Ovary (tissue), 3 donors: ENCODE measurements at regions not wholly inside any gene's neighbourhood (a gene's known extent, or its start where the extent isn't known, plus 50 kb on each side); places are given as distances from the start of the nearest gene placed in this dataset.

Experiments used
- EP300 ChIP-seq: sonication (generic); formaldehyde crosslinking; IDR thresholded peaks from one replicate; pipeline ENCODE4 v1.6.1; 2017; ENCODE audit warnings: antibody characterized with exemption
- POLR2A ChIP-seq: fragments of 450-650 bp; IDR thresholded peaks from one replicate; pipeline ENCODE4 v1.6.1; 2017; ENCODE audit warnings: antibody characterized with exemption, mild to moderate bottlenecking, moderate library complexity
- TF ChIP-seq, protein P1 (sequence below), 3 donors: fragments of 450-650 bp in 2 of 3; fragments of 200-600 bp in 1 of 3; IDR thresholded peaks; one replicate each; pipeline versions ENCODE4 v1.5.1 to v1.8.0; 2016 to 2022; ENCODE audit warnings: antibody characterized with exemption in 3 of 3, mild to moderate bottlenecking in 1 of 3
- donor health status: DM: no; HTN: no; CAD: no.

DNA sequence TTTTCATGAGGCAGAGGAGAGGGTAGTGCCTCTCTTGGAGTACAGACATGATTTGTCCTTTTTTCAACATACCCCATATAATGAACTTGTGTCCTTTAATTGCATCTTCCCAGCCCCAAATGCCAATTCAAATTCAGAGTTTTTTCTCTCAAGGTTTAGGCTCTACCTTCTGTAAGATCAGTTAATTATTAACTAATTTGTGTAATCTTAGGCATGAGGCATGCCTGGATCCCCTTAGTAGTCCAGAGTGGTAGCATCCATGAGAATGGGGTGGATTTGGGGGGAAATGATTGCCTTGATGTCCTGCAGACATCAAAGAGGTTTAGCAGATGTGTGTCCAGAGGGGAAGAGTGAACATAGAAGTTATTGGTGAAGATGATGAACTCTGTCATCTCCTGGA, 533.3 kb downstream of the LRRC70 start:
- TF ChIP-seq, protein P1, sequence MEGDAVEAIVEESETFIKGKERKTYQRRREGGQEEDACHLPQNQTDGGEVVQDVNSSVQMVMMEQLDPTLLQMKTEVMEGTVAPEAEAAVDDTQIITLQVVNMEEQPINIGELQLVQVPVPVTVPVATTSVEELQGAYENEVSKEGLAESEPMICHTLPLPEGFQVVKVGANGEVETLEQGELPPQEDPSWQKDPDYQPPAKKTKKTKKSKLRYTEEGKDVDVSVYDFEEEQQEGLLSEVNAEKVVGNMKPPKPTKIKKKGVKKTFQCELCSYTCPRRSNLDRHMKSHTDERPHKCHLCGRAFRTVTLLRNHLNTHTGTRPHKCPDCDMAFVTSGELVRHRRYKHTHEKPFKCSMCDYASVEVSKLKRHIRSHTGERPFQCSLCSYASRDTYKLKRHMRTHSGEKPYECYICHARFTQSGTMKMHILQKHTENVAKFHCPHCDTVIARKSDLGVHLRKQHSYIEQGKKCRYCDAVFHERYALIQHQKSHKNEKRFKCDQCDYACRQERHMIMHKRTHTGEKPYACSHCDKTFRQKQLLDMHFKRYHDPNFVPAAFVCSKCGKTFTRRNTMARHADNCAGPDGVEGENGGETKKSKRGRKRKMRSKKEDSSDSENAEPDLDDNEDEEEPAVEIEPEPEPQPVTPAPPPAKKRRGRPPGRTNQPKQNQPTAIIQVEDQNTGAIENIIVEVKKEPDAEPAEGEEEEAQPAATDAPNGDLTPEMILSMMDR (IDR thresholded peaks at IDR 0.05), result no peak
- no peak for TF ChIP-seq EP300
- no peak for TF ChIP-seq POLR2A
